Transverse colon (tissue), 4 donors: ENCODE measurements at regions not wholly inside any gene's neighbourhood (a gene's known extent, or its start where the extent isn't known, plus 50 kb on each side); places are given as distances from the start of the nearest gene placed in this dataset.

Experiments used
- DNase-seq: peaks from one replicate; pipeline ENCODE4 v3.0.0-alpha.2; 2019
- H3K27ac ChIP-seq, 4 donors: fragments of 200-600 bp; sonication (generic); 2 replicates each; pipeline ENCODE4 v1.5.1; 2016 to 2018; ENCODE audit warnings: inconsistent platforms in 4 of 4
- H3K27me3 ChIP-seq: fragments of 200-600 bp; sonication (generic); 2 replicates; pipeline ENCODE4 v1.5.1; 2017; ENCODE audit warnings: inconsistent platforms
- H3K36me3 ChIP-seq, 4 donors: fragments of 200-600 bp; sonication (generic); 2 replicates each; pipeline ENCODE4 v1.5.1; 2017 to 2019; ENCODE audit warnings: inconsistent platforms in 4 of 4
- H3K4me1 ChIP-seq, 4 donors: fragments of 200-600 bp; sonication (generic); 2 replicates each; pipeline ENCODE4 v1.5.1; 2017 to 2020; ENCODE audit warnings: inconsistent platforms in 4 of 4
- H3K4me3 ChIP-seq, 4 donors: fragments of 200-600 bp; sonication (generic); 1 replicate in 1 of 4; 2 replicates in 3 of 4; pipeline versions ENCODE4 v1.5.1 to v1.6.1; 2017 to 2019; ENCODE audit warnings: inconsistent platforms in 4 of 4
- H3K9me3 ChIP-seq, 2 donors: fragments of 200-600 bp; sonication (generic); 2 replicates each; pipeline ENCODE4 v1.5.1; 2017 to 2019; ENCODE audit warnings: inconsistent platforms in 2 of 2
- EP300 ChIP-seq: sonication (generic); formaldehyde crosslinking; IDR thresholded peaks from one replicate; pipeline ENCODE4 v1.6.1; 2017; ENCODE audit warnings: antibody characterized with exemption, low read depth
- POLR2A ChIP-seq: fragments of 450-650 bp; IDR thresholded peaks from one replicate; pipeline ENCODE4 v1.6.1; 2016; ENCODE audit warnings: antibody characterized with exemption, mild to moderate bottlenecking, moderate library complexity
- POLR2AphosphoS5 ChIP-seq, 3 donors: sonication (generic); formaldehyde crosslinking; IDR thresholded peaks; one replicate each; pipeline ENCODE4 v1.6.1; 2016; ENCODE audit warnings: antibody characterized with exemption in 3 of 3
- WGBS, 2 donors: methylation state at CpG; one replicate each; pipeline ENCODE4 v1.1.5; 2018; ENCODE audit warnings: low coverage in 1 of 2; 5-methylcytosine and 5-hydroxymethylcytosine counted together
- in situ Hi-C, 4 donors: fragments of 200-750 bp; cut with MboI; loops; one replicate each; pipeline versions ENCODE4 v1.15.0 to v1.15.1; 2017; ENCODE audit warnings: low sequenced_read_pairs in 3 of 4, low pct_ligation_motif_present in 1 of 4, low pct_unique_long_range_greater_than_20kb in 1 of 4
- intact Hi-C: fragments of 100-400 bp; cut with DNase I; formaldehyde crosslinking; loops from one replicate; pipeline ENCODE4 v1.15.1; 2023; ENCODE audit warnings: low total_unique reads
- TF ChIP-seq, protein P1 (sequence below), 5 experiments: fragments of 200-600 bp in 3 of 5; fragments of 450-650 bp in 2 of 5; sonication (generic) in 3 of 5; IDR thresholded peaks; 1 replicate in 2 of 5; 2 replicates in 3 of 5; pipeline ENCODE4 v1.5.1; 2016 to 2017; ENCODE audit warnings: antibody characterized with exemption in 5 of 5, inconsistent platforms in 3 of 5, mild to moderate bottlenecking in 2 of 5, moderate library complexity in 1 of 5

DNA sequence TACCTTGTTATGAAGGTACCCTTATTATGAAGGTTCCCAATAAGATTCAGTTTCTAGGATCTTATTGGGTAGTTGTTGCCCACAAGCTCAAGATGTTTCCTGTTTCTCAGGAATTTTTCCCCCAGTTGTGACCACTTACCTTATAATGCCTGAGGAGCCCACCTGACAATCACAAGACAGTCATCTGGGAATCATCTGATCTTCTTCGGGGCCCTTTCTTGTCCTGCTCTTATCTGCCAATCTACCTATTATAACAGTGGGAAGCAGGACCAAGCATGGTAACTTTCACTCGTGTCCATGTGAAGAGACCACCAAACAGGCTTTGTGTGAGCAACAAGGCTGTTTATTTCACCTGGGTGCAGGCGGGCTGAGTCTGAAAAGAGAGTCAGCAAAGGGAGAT lies 825.5 kb downstream of the BCL11B start:
- H3K4me1 ChIP-seq = no peaks in the 10 kb centered on the region
- no peaks in the 10 kb centered on the region for H3K27me3 ChIP-seq
- intact Hi-C loops = no loop called here
- TF ChIP-seq POLR2A (no peak), POLR2AphosphoS5 (IDR thresholded peaks at IDR 0.05) (no peak), EP300 (no peak)
- TF ChIP-seq, protein P1, sequence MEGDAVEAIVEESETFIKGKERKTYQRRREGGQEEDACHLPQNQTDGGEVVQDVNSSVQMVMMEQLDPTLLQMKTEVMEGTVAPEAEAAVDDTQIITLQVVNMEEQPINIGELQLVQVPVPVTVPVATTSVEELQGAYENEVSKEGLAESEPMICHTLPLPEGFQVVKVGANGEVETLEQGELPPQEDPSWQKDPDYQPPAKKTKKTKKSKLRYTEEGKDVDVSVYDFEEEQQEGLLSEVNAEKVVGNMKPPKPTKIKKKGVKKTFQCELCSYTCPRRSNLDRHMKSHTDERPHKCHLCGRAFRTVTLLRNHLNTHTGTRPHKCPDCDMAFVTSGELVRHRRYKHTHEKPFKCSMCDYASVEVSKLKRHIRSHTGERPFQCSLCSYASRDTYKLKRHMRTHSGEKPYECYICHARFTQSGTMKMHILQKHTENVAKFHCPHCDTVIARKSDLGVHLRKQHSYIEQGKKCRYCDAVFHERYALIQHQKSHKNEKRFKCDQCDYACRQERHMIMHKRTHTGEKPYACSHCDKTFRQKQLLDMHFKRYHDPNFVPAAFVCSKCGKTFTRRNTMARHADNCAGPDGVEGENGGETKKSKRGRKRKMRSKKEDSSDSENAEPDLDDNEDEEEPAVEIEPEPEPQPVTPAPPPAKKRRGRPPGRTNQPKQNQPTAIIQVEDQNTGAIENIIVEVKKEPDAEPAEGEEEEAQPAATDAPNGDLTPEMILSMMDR (IDR thresholded peaks at IDR 0.05) = no peak
- no peak for DNase-seq
- no peaks in the 10 kb centered on the region for H3K9me3 ChIP-seq
- no peak overlapping the region for H3K4me3 ChIP-seq
- H3K27ac ChIP-seq = no peak overlapping the region
- no peaks in the 10 kb centered on the region for H3K36me3 ChIP-seq
- 91% methylated on average over 3 of the region's 3 CpGs; no CpG with 5 or more reads in 1 of the 2 donors for WGBS, 2 donors
- in situ Hi-C loops = no loop called here

DNA sequence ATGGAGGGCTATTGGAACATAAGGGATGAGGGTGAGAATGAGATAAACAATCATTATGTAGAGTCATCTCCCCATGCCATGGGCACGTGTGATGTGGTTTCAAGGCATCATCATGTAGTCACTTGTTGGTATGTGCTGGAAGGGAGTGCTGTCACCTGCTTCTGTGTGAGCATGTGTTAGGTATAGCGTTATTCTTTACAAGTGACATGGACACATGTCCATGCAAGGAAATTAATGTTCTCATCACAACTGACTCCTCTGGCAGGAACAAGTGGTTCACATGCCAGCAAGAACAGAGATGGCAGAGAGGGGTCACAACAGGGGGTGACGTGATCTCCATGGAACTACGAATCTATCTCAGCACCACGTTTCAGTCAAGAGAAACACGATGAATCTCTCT lies 815.8 kb downstream of the BCL11B start:
- in situ Hi-C loops = no loop called here
- 67 to 87% methylated on average over 1 to 6 of the region's 6 CpGs for WGBS, 2 donors
- no peak overlapping the region for H3K4me3 ChIP-seq

DNA sequence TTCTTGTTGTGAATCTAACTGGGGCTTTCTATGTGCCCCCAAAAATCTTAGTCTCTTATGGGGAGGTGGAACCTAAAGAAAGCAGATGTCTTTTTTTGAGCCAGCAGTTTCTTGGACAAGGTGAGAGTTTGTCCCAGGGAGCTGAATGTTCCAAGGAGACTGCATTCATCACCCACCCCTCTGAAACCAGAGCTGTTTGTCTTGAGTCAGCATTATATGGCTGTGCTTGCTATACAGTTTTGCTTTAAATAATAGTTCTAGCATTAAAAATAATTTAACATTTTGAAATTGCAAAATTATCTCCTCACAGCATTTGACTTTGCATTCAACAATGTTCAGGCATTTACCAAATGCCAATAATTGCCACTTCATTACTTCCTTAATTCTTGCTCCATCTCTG lies 813.3 kb downstream of the BCL11B start:
- Histone ChIP-seq H3K4me1 (no peaks in the 10 kb centered on the region), H3K27ac (no peak overlapping the region), H3K9me3 (no peaks in the 10 kb centered on the region), H3K36me3 (no peaks in the 10 kb centered on the region), H3K27me3 (no peaks in the 10 kb centered on the region), H3K4me3 (no peak overlapping the region)
- no peak for TF ChIP-seq POLR2AphosphoS5 (IDR thresholded peaks at IDR 0.05)
- TF ChIP-seq POLR2A = no peak
- no peak for TF ChIP-seq EP300
- TF ChIP-seq, protein P1 (IDR thresholded peaks at IDR 0.05) = no peak
- in situ Hi-C loops (no loop called here), intact Hi-C loops (no loop called here)
- no peak for DNase-seq

More for the DNA sequence above, 815.8 kb downstream of the BCL11B start:
- no peaks in the 10 kb centered on the region for H3K4me1 ChIP-seq
- TF ChIP-seq EP300 = no peak
- TF ChIP-seq POLR2AphosphoS5 (IDR thresholded peaks at IDR 0.05) = no peak
- TF ChIP-seq, protein P1 (IDR thresholded peaks at IDR 0.05) = no peak
- no peak for TF ChIP-seq POLR2A
- intact Hi-C loops = no loop called here
- no peak overlapping the region for H3K27ac ChIP-seq
- no peaks in the 10 kb centered on the region for H3K27me3 ChIP-seq
- DNase-seq = no peak
- no peaks in the 10 kb centered on the region for H3K36me3 ChIP-seq
- H3K9me3 ChIP-seq = no peaks in the 10 kb centered on the region

DNA sequence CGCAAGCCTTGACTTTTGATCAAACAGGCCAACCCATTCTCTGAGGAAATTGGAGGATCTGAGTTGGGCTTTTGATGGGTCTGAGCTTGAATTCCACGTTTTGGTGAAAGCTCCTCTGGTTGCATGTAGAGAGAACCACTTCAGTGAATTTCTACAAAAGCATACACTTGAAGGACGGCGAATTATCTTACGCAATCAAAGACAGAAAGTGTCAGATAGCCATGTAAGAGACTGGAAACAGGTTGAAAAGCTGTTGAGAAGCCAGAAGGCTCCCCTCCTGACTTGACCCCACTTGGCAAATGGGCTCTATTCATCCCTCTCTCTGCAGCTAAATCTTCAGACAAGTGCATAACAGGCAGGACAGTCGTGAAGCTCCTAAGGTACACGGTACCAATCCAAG lies 809.1 kb downstream of the BCL11B start:
- H3K36me3 ChIP-seq = no peaks in the 10 kb centered on the region
- intact Hi-C loops = no loop called here
- WGBS, 2 donors = 69% methylated on average over 7 of the region's 7 CpGs; no CpG with 5 or more reads in 1 of the 2 donors

More for the DNA sequence above, 809.1 kb downstream of the BCL11B start:
- Histone ChIP-seq H3K4me3 (no peak overlapping the region), H3K27ac (no peak overlapping the region), H3K9me3 (no peaks in the 10 kb centered on the region), H3K4me1 (no peaks in the 10 kb centered on the region), H3K27me3 (no peaks in the 10 kb centered on the region)
- TF ChIP-seq, protein P1 (IDR thresholded peaks at IDR 0.05) = no peak
- TF ChIP-seq POLR2AphosphoS5 (IDR thresholded peaks at IDR 0.05) = no peak
- TF ChIP-seq EP300 = no peak
- no peak for TF ChIP-seq POLR2A
- in situ Hi-C loops = no loop called here
- no peak for DNase-seq
